IPS-18c (cell line): ENCODE measurements at regions not wholly inside any gene's neighbourhood (a gene's known extent, or its start where the extent isn't known, plus 50 kb on each side); places are given as distances from the start of the nearest gene placed in this dataset.
"Not testable (repeated sequence)": the region's sequence is repeated elsewhere in the genome, so short reads cannot be mapped to it uniquely, and the experiment has no call there.

ENCODE experiments used
- H3K4me3 ChIP-seq: 2 replicates; pipeline ENCODE4 v1.7.0; 2013; ENCODE audit warnings: low read depth, mild to moderate bottlenecking, low read length, moderate library complexity; ENCODE audit not compliant: insufficient read depth
- H3K9me3 ChIP-seq: one replicate; pipeline ENCODE4 v1.6.1; 2013; ENCODE audit warnings: mild to moderate bottlenecking, low read length, moderate library complexity; ENCODE audit not compliant: control insufficient read depth, insufficient read depth

- H3K9me3 ChIP-seq, result no peaks in the 10 kb centered on the region
- no peak overlapping the region for H3K4me3 ChIP-seq
Observed at GRCh38 chr5:126104951-126105350, 318.3 kb upstream of the GRAMD2B start.

GRCh38 chr5:126106029-126106428 lies 317.2 kb upstream of the GRAMD2B start:
- Histone ChIP-seq H3K4me3 (no peak overlapping the region), H3K9me3 (no peaks in the 10 kb centered on the region)

- no peak overlapping the region for H3K4me3 ChIP-seq
- peaks cover 4% of the 10 kb centered on the region for H3K9me3 ChIP-seq
Observed at GRCh38 chr5:126107381-126107780, 315.8 kb upstream of the GRAMD2B start.

- Histone ChIP-seq H3K4me3 (no peak overlapping the region), H3K9me3 (peaks cover 6% of the 10 kb centered on the region)
Observed at GRCh38 chr5:126108470-126108869, 314.7 kb upstream of the GRAMD2B start.

GRCh38 chr5:126115059-126115629 lies 308.1 kb upstream of the GRAMD2B start:
- Histone ChIP-seq H3K9me3 (peaks cover 6% of the 10 kb centered on the region), H3K4me3 (no peak overlapping the region)

GRCh38 chr5:126117044-126117443 lies 306.2 kb upstream of the GRAMD2B start:
- H3K4me3 ChIP-seq, result no peak overlapping the region
- peaks cover 5% of the 10 kb centered on the region for H3K9me3 ChIP-seq

GRCh38 chr5:126119887-126120442 lies 303.2 kb upstream of the GRAMD2B start:
- Histone ChIP-seq H3K4me3 (no peak overlapping the region), H3K9me3 (no peaks in the 10 kb centered on the region)

- no peaks in the 10 kb centered on the region for H3K9me3 ChIP-seq
- no peak overlapping the region for H3K4me3 ChIP-seq
Observed at GRCh38 chr5:126120939-126121338, 302.3 kb upstream of the GRAMD2B start.

GRCh38 chr5:126122942-126123341 lies 300.3 kb upstream of the GRAMD2B start:
- H3K4me3 ChIP-seq, result no peak overlapping the region
- H3K9me3 ChIP-seq, result no peaks in the 10 kb centered on the region

- H3K9me3 ChIP-seq, result no peaks in the 10 kb centered on the region
- no peak overlapping the region for H3K4me3 ChIP-seq
Observed at GRCh38 chr5:126124706-126125345, 298.4 kb upstream of the GRAMD2B start.

GRCh38 chr5:126125407-126125806 lies 297.8 kb upstream of the GRAMD2B start:
- Histone ChIP-seq H3K9me3 (no peaks in the 10 kb centered on the region), H3K4me3 (no peak overlapping the region)

- Histone ChIP-seq H3K9me3 (no peaks in the 10 kb centered on the region), H3K4me3 (no peak overlapping the region)
Observed at GRCh38 chr5:126126574-126126973, 296.6 kb upstream of the GRAMD2B start.

GRCh38 chr5:126127371-126127770 lies 295.8 kb upstream of the GRAMD2B start:
- not testable (repeated sequence) for H3K4me3 ChIP-seq, H3K9me3 ChIP-seq

GRCh38 chr5:126129431-126129830 lies 293.8 kb upstream of the GRAMD2B start:
- Histone ChIP-seq H3K4me3 (no peak overlapping the region), H3K9me3 (no peaks in the 10 kb centered on the region)

- H3K9me3 ChIP-seq, result no peaks in the 10 kb centered on the region
- no peak overlapping the region for H3K4me3 ChIP-seq
Observed at GRCh38 chr5:126133424-126133823, 289.8 kb upstream of the GRAMD2B start.

- Histone ChIP-seq H3K4me3 (no peak overlapping the region), H3K9me3 (no peaks in the 10 kb centered on the region)
Observed at GRCh38 chr5:126137891-126138280, 285.3 kb upstream of the GRAMD2B start.

GRCh38 chr5:126138281-126138931 lies 284.8 kb upstream of the GRAMD2B start:
- no peak overlapping the region for H3K4me3 ChIP-seq
- no peaks in the 10 kb centered on the region for H3K9me3 ChIP-seq

GRCh38 chr5:126139086-126139485 lies 284.1 kb upstream of the GRAMD2B start:
- Histone ChIP-seq H3K9me3 (no peaks in the 10 kb centered on the region), H3K4me3 (no peak overlapping the region)
